HL-60 (cell line): ENCODE measurements at regions not wholly inside any gene's neighbourhood (a gene's known extent, or its start where the extent isn't known, plus 50 kb on each side); places are given as distances from the start of the nearest gene placed in this dataset.
"Not testable (repeated sequence)": the region's sequence is repeated elsewhere in the genome, so short reads cannot be mapped to it uniquely, and the experiment has no call there.

ENCODE experiments used
- DNase-seq, 2 experiments: peaks; one replicate each; pipeline ENCODE4 v3.0.0-alpha.2; 2010 to 2020; ENCODE audit warnings: low read depth in 1 of 2, low spot score in 1 of 2
- H3K27ac ChIP-seq: fragments of 250-450 bp; sonication (Bioruptor Pico); replicated peaks from 2 replicates; pipeline ENCODE4 v1.5.1; 2020; ENCODE audit warnings: mild to moderate bottlenecking, moderate library complexity
- H3K27me3 ChIP-seq: fragments of 250-450 bp; sonication (Bioruptor Pico); 2 replicates; pipeline ENCODE4 v1.5.1; 2021; ENCODE audit warnings: mild to moderate bottlenecking, moderate library complexity; ENCODE audit not compliant: insufficient read depth, poor library complexity, severe bottlenecking
- H3K4me3 ChIP-seq: replicated peaks from 2 replicates; pipeline ENCODE4 v1.5.1; 2011; ENCODE audit warnings: mild to moderate bottlenecking, control low read depth, low read length; ENCODE audit not compliant: insufficient read depth
- GABPA ChIP-seq: IDR thresholded peaks from 2 replicates; pipeline ENCODE4 v1.6.1; 2012; ENCODE audit warnings: low read depth
- POLR2AphosphoS5 ChIP-seq: IDR thresholded peaks from 2 replicates; pipeline ENCODE4 v1.6.1; 2012; ENCODE audit warnings: low read depth
- SPI1 ChIP-seq: IDR thresholded peaks from 2 replicates; pipeline ENCODE4 v1.6.1; 2012; ENCODE audit warnings: low read depth, mild to moderate bottlenecking, borderline replicate concordance
- TF ChIP-seq, protein P1 (sequence below): IDR thresholded peaks from one replicate; pipeline ENCODE4 v1.5.1; 2011; ENCODE audit warnings: low read length, control low read depth, inconsistent platforms; ENCODE audit not compliant: insufficient read depth
- TF ChIP-seq, protein P2 (sequence below): IDR thresholded peaks from 2 replicates; pipeline ENCODE4 v1.6.1; 2012; ENCODE audit warnings: low read depth; ENCODE audit not compliant: insufficient replicate concordance

DNA sequence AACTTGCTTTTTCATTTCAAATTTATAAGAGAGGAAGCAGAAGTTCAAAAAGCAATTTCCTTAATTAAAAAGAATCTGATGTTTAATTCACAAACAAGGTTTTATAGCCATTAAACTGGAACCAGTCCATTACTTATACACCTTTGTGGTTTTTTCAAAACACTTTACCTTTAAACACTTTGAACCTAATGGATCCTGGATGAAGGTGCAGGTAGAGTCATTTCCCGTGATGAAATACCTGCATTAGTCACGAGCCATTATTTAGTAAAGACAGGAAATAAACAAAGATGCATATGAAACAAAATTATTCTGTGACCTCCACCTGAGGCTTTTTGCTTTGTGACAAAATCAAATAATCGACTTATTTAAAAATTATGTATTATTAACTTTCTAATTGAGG, 341.7 kb upstream of the UBE2E2 start:
- no peaks in the 10 kb centered on the region for H3K27me3 ChIP-seq
- TF ChIP-seq, protein P1, sequence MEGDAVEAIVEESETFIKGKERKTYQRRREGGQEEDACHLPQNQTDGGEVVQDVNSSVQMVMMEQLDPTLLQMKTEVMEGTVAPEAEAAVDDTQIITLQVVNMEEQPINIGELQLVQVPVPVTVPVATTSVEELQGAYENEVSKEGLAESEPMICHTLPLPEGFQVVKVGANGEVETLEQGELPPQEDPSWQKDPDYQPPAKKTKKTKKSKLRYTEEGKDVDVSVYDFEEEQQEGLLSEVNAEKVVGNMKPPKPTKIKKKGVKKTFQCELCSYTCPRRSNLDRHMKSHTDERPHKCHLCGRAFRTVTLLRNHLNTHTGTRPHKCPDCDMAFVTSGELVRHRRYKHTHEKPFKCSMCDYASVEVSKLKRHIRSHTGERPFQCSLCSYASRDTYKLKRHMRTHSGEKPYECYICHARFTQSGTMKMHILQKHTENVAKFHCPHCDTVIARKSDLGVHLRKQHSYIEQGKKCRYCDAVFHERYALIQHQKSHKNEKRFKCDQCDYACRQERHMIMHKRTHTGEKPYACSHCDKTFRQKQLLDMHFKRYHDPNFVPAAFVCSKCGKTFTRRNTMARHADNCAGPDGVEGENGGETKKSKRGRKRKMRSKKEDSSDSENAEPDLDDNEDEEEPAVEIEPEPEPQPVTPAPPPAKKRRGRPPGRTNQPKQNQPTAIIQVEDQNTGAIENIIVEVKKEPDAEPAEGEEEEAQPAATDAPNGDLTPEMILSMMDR, result no peak
- TF ChIP-seq POLR2AphosphoS5, result no peak
- TF ChIP-seq, protein P2, sequence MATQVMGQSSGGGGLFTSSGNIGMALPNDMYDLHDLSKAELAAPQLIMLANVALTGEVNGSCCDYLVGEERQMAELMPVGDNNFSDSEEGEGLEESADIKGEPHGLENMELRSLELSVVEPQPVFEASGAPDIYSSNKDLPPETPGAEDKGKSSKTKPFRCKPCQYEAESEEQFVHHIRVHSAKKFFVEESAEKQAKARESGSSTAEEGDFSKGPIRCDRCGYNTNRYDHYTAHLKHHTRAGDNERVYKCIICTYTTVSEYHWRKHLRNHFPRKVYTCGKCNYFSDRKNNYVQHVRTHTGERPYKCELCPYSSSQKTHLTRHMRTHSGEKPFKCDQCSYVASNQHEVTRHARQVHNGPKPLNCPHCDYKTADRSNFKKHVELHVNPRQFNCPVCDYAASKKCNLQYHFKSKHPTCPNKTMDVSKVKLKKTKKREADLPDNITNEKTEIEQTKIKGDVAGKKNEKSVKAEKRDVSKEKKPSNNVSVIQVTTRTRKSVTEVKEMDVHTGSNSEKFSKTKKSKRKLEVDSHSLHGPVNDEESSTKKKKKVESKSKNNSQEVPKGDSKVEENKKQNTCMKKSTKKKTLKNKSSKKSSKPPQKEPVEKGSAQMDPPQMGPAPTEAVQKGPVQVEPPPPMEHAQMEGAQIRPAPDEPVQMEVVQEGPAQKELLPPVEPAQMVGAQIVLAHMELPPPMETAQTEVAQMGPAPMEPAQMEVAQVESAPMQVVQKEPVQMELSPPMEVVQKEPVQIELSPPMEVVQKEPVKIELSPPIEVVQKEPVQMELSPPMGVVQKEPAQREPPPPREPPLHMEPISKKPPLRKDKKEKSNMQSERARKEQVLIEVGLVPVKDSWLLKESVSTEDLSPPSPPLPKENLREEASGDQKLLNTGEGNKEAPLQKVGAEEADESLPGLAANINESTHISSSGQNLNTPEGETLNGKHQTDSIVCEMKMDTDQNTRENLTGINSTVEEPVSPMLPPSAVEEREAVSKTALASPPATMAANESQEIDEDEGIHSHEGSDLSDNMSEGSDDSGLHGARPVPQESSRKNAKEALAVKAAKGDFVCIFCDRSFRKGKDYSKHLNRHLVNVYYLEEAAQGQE, result no peak
- no peak for TF ChIP-seq SPI1
- TF ChIP-seq GABPA, result no peak
- H3K4me3 ChIP-seq, result no peak overlapping the region
- H3K27ac ChIP-seq, result no peak overlapping the region
- no peak for DNase-seq

DNA sequence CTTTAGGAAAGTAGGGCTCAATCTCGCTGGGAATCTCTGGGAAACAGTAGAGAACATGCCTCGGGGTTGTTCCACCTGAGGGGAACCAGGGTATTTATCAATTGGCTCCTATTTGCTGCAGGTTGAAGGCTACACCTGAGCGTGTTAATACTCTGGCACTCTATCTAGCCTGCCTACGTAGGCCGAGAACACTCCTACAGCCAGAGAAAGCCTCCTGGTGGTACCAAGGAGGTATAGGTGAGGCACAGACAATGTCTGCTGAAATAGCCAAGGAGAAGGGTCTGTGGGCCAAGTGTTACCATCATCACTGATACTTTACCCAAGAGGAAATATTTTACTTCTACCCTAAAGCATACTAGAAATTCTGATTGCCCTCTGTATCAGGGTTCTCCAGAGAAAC, 341.0 kb upstream of the UBE2E2 start:
- TF ChIP-seq SPI1, result no peak
- TF ChIP-seq, protein P2, result no peak
- TF ChIP-seq GABPA, result no peak
- TF ChIP-seq, protein P1, result no peak
- TF ChIP-seq POLR2AphosphoS5, result no peak
- Histone ChIP-seq H3K27ac (no peak overlapping the region), H3K4me3 (no peak overlapping the region), H3K27me3 (no peaks in the 10 kb centered on the region)
- DNase-seq, result no peak

DNA sequence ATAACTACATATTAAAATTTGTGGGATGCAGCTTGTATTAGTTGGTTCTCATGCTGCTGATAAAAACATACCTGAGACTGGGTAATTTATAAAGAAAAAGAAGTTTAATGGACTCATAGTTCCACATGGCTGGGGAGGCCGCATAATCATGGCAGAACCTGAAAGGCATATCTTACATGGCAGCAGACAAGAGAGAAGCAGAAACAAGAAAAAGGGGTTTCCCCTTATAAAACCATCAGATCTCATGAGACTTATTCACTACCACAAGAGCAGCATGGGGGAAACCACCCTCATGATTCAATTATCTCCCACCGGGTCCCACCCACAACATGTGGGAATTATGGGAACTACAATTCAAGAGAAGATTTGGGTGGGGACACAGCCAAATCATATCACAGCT, 320.3 kb upstream of the UBE2E2 start:
- H3K4me3 ChIP-seq, H3K27me3 ChIP-seq, DNase-seq, H3K27ac ChIP-seq: not testable (repeated sequence)

DNA sequence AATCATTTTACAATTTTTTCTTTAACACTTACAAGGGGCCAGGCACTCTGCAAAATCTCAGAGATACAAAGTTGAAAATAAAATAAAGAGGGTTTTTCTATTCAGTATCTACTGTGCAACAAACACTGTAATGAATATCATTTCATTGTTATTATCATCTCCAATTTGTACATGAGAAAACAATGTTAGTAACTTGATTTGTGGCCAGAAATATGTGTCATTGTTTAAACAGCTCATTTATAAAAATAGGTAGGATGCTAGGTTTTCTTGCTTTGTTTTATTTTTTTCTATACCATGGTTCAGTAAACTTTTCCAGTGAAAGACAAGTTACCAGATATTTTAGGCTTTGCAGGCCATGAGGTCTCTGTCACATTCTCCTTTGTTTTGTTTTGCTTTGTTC, 318.1 kb upstream of the UBE2E2 start:
- TF ChIP-seq, protein P1, result no peak
- TF ChIP-seq SPI1 (no peak), POLR2AphosphoS5 (no peak), GABPA (no peak)
- TF ChIP-seq, protein P2, result no peak
- H3K27me3 ChIP-seq, result no peaks in the 10 kb centered on the region
- no peak overlapping the region for H3K27ac ChIP-seq
- H3K4me3 ChIP-seq, result no peak overlapping the region
- DNase-seq, result no peak
